AML-193 (cell line): ENCODE measurements at regions not wholly inside any gene's neighbourhood (a gene's known extent, or its start where the extent isn't known, plus 50 kb on each side); places are given as distances from the start of the nearest gene placed in this dataset.

ENCODE experiments used
- DNase-seq, 2 experiments: peaks; one replicate each; lab custom pipeline; 2025; lab: John Stamatoyannopoulos, UW

- no peak for DNase-seq
These were observed 181.5 kb downstream of the IRX2 start for GRCh38 chr5:2569774-2570542.

GRCh38 chr5:2569176-2569575 lies 182.3 kb downstream of the IRX2 start:
- DNase-seq, result no peak

GRCh38 chr5:2566284-2566683 lies 185.2 kb downstream of the IRX2 start:
- DNase-seq, result no peak

GRCh38 chr5:2565147-2565546 lies 186.3 kb downstream of the IRX2 start:
- no peak for DNase-seq

GRCh38 chr5:2563046-2563445 lies 188.4 kb downstream of the IRX2 start:
- no peak for DNase-seq

- no peak for DNase-seq
These were observed 189.4 kb downstream of the IRX2 start for GRCh38 chr5:2562036-2562435.

- DNase-seq, result no peak
These were observed 191.0 kb downstream of the IRX2 start for GRCh38 chr5:2560435-2560834.

GRCh38 chr5:2557435-2557834 lies 194.0 kb downstream of the IRX2 start:
- DNase-seq, result no peak

- no peak for DNase-seq
These were observed 195.0 kb downstream of the IRX2 start for GRCh38 chr5:2556375-2556966.

GRCh38 chr5:2553611-2554010 lies 197.9 kb downstream of the IRX2 start:
- DNase-seq, result no peak

- no peak for DNase-seq
These were observed 201.0 kb downstream of the IRX2 start for GRCh38 chr5:2550509-2550908.

- DNase-seq, result no peak
These were observed 201.6 kb downstream of the IRX2 start for GRCh38 chr5:2549900-2550299.

- no peak for DNase-seq
These were observed 202.1 kb downstream of the IRX2 start for GRCh38 chr5:2549354-2549753.

- DNase-seq, result no peak
These were observed 204.5 kb downstream of the IRX2 start for GRCh38 chr5:2546938-2547337.

GRCh38 chr5:2544003-2544402 lies 207.5 kb downstream of the IRX2 start:
- no peak for DNase-seq

GRCh38 chr5:2542821-2543220 lies 208.7 kb downstream of the IRX2 start:
- DNase-seq, result no peak

- DNase-seq, result no peak
These were observed 209.5 kb downstream of the IRX2 start for GRCh38 chr5:2542026-2542425.

- DNase-seq, result no peak
These were observed 213.3 kb downstream of the IRX2 start for GRCh38 chr5:2538169-2538568.

GRCh38 chr5:2537378-2538145 lies 213.9 kb downstream of the IRX2 start:
- no peak for DNase-seq

GRCh38 chr5:2536632-2537377 lies 214.7 kb downstream of the IRX2 start:
- no peak for DNase-seq

GRCh38 chr5:2534970-2535369 lies 216.5 kb downstream of the IRX2 start:
- no peak for DNase-seq

GRCh38 chr5:2534251-2534650 lies 217.2 kb downstream of the IRX2 start:
- no peak for DNase-seq
